ENCODE measurements at regions not wholly inside any gene's neighbourhood (a gene's known extent, or its start where the extent isn't known, plus 50 kb on each side); places are given as distances from the start of the nearest gene placed in this dataset.

- no peak for DNase-seq
Measured at GRCh38 chr2:2823061-2823753, 492.1 kb upstream of the MYT1L start.

- DNase-seq = no peak
Measured at GRCh38 chr2:2822143-2822542, 491.1 kb upstream of the MYT1L start.

- DNase-seq = no peak
Measured at GRCh38 chr2:2812648-2813047, 481.6 kb upstream of the MYT1L start.

- DNase-seq = no peak
Measured at GRCh38 chr2:2812117-2812516, 481.0 kb upstream of the MYT1L start.

GRCh38 chr2:2810504-2810903 is 479.4 kb upstream of the MYT1L start:
- no peak for DNase-seq

- no peak for DNase-seq
Measured at GRCh38 chr2:2809771-2810170, 478.7 kb upstream of the MYT1L start.

- DNase-seq = no peak
Measured at GRCh38 chr2:2808551-2809058, 477.5 kb upstream of the MYT1L start.

- no peak for DNase-seq
Measured at GRCh38 chr2:2806711-2807110, 475.6 kb upstream of the MYT1L start.

- DNase-seq = no peak
Measured at GRCh38 chr2:2805263-2805662, 474.2 kb upstream of the MYT1L start.

GRCh38 chr2:2804528-2804927 is 473.5 kb upstream of the MYT1L start:
- DNase-seq = no peak

GRCh38 chr2:2801458-2801857 is 470.4 kb upstream of the MYT1L start:
- no peak for DNase-seq

GRCh38 chr2:2800697-2801096 is 469.6 kb upstream of the MYT1L start:
- DNase-seq = no peak

- DNase-seq = no peak
Measured at GRCh38 chr2:2800001-2800400, 468.9 kb upstream of the MYT1L start.

- no peak for DNase-seq
Measured at GRCh38 chr2:2799151-2799697, 468.1 kb upstream of the MYT1L start.

GRCh38 chr2:2798337-2798736 is 467.3 kb upstream of the MYT1L start:
- DNase-seq = no peak

- no peak for DNase-seq
Measured at GRCh38 chr2:2797797-2798196, 466.7 kb upstream of the MYT1L start.

GRCh38 chr2:2796207-2796606 is 465.1 kb upstream of the MYT1L start:
- DNase-seq = no peak

GRCh38 chr2:2795438-2796091 is 464.5 kb upstream of the MYT1L start:
- DNase-seq = no peak

GRCh38 chr2:2793925-2794560 is 463.0 kb upstream of the MYT1L start:
- no peak for DNase-seq

GRCh38 chr2:2793514-2793913 is 462.4 kb upstream of the MYT1L start:
- no peak for DNase-seq

- DNase-seq = no peak
Measured at GRCh38 chr2:2791606-2792005, 460.5 kb upstream of the MYT1L start.

- no peak for DNase-seq
Measured at GRCh38 chr2:2791031-2791430, 460.0 kb upstream of the MYT1L start.

GRCh38 chr2:2788076-2788475 is 457.0 kb upstream of the MYT1L start:
- no peak for DNase-seq

All from fibroblast of upper back skin (primary cell).